ENCODE measurements at regions not wholly inside any gene's neighbourhood (a gene's known extent, or its start where the extent isn't known, plus 50 kb on each side); places are given as distances from the start of the nearest gene placed in this dataset.
"Not testable (repeated sequence)": the region's sequence is repeated elsewhere in the genome, so short reads cannot be mapped to it uniquely, and the experiment has no call there.

- DNase-seq (ENCODE audit: low read depth) = no peak
- H3K4me3 ChIP-seq (ENCODE audit: low read length) = no peak overlapping the region
- TF ChIP-seq, protein P1, sequence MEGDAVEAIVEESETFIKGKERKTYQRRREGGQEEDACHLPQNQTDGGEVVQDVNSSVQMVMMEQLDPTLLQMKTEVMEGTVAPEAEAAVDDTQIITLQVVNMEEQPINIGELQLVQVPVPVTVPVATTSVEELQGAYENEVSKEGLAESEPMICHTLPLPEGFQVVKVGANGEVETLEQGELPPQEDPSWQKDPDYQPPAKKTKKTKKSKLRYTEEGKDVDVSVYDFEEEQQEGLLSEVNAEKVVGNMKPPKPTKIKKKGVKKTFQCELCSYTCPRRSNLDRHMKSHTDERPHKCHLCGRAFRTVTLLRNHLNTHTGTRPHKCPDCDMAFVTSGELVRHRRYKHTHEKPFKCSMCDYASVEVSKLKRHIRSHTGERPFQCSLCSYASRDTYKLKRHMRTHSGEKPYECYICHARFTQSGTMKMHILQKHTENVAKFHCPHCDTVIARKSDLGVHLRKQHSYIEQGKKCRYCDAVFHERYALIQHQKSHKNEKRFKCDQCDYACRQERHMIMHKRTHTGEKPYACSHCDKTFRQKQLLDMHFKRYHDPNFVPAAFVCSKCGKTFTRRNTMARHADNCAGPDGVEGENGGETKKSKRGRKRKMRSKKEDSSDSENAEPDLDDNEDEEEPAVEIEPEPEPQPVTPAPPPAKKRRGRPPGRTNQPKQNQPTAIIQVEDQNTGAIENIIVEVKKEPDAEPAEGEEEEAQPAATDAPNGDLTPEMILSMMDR (conservative IDR thresholded peaks at IDR 0.05; ENCODE audit: low read depth, low read length) = no peak
Observed at GRCh38 chr2:20499387-20499786, 52.5 kb downstream of the RHOB start.

DNA sequence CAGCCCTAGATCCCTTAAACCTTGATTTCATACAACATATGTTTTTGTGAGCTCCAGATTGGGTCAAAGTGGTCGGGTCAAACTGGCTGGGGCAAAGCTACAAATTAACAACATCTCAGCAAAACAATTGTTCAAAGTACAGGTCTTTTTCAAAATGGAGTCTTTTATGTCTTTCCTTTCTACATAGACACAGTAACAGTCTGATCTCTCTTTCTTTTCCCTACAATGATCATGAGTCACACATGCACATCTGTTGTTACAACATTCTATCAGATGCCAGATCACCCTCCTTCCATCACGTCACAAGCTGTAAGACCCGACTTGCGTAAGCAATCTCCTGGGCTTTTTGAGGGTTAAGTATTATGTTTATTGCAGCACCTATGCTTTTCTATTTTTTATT is 55.1 kb downstream of the RHOB start:
- TF ChIP-seq, protein P1 (conservative IDR thresholded peaks at IDR 0.05; ENCODE audit: low read depth, low read length) = no peak
- H3K4me3 ChIP-seq (ENCODE audit: low read length) = no peak overlapping the region
- DNase-seq (ENCODE audit: low read depth) = no peak

- not testable (repeated sequence) for DNase-seq (ENCODE audit: low read depth); H3K4me3 ChIP-seq (ENCODE audit: low read length)
Observed at GRCh38 chr2:20502496-20502895, 55.6 kb downstream of the RHOB start.

- no peak for DNase-seq (ENCODE audit: low read depth)
- H3K4me3 ChIP-seq (ENCODE audit: low read length) = no peak overlapping the region
- TF ChIP-seq, protein P1 (conservative IDR thresholded peaks at IDR 0.05; ENCODE audit: low read depth, low read length) = no peak
Observed at GRCh38 chr2:20504174-20504573, 57.3 kb downstream of the RHOB start.

DNA sequence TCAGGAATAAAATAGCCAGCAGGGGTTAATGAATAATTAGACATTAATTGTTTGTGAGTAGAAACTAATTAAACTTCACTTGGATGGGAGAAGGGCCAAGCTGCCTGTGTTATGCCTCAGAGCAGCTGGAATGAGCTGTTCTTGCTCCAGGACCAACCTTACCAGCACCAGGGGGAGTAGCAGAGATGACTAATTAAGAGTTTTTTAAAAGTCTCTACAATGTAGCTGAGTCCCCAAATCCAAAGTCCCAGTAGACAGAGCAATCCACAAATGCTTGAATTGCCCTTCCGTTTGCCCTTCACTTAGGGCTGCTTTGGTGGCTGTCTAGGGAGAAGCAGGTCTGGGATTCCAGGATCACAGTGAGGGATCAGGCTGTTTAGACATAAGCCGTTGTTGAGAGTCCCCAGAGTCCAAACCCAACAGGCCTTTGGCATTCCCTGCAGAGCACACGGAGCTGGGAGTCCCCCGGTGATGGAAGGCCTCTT is 59.4 kb downstream of the RHOB start:
- no peak overlapping the region for H3K4me3 ChIP-seq (ENCODE audit: low read length)
- DNase-seq (ENCODE audit: low read depth) = no peak
- TF ChIP-seq, protein P1 (conservative IDR thresholded peaks at IDR 0.05; ENCODE audit: low read depth, low read length) = peak; percentile 45

- no peak overlapping the region for H3K4me3 ChIP-seq (ENCODE audit: low read length)
- TF ChIP-seq, protein P1 (conservative IDR thresholded peaks at IDR 0.05; ENCODE audit: low read depth, low read length) = no peak
- no peak for DNase-seq (ENCODE audit: low read depth)
Observed at GRCh38 chr2:20507166-20507692, 60.4 kb downstream of the RHOB start.

- DNase-seq (ENCODE audit: low read depth) = no peak
- TF ChIP-seq, protein P1 (conservative IDR thresholded peaks at IDR 0.05; ENCODE audit: low read depth, low read length) = no peak
Observed at GRCh38 chr2:20507711-20508110, 60.8 kb downstream of the RHOB start.

More at GRCh38 chr2:20507711-20508110, 60.8 kb downstream of the RHOB start:
- H3K4me3 ChIP-seq (ENCODE audit: low read length) = no peak overlapping the region
